ENCODE measurements at regions not wholly inside any gene's neighbourhood (a gene's known extent, or its start where the extent isn't known, plus 50 kb on each side); places are given as distances from the start of the nearest gene placed in this dataset.

DNA sequence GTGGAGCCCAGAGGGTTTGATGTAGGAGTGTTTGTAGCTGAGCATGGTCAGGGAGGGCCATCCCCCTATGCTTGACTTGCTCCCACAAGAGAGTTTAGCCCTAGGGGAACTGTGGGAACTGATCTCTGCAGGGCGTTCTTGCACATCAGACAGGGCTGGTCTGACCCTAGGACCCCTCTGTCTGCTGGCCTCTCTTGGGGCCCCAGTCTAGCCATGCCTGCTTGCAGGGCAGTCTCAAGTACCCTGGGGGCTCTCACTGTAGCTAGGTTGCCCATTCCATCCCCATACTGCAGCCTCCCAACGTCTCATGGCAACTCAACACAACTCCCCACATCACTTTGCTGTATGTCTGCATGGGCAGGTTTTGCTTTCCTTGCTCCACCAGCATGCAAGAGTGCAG is 1250.7 kb upstream of the B3GALT2 start:
- Histone ChIP-seq H3K4me2 (ENCODE audit: low read depth, low read length, poor library complexity, severe bottlenecking) (no peak overlapping the region), H4K20me1 (ENCODE audit: insufficient read depth, low read length, poor library complexity, severe bottlenecking) (no peaks in the 10 kb centered on the region), H3K9ac (ENCODE audit: low read depth, low read length, poor library complexity, severe bottlenecking) (no peak overlapping the region), H3F3A (ENCODE audit: low read depth) (no peaks in the 10 kb centered on the region), H3K79me2 (ENCODE audit: insufficient read depth, low read length) (no peaks in the 10 kb centered on the region), H3K27me3 (ENCODE audit: insufficient read depth, low read length, poor library complexity, severe bottlenecking) (no peaks in the 10 kb centered on the region), H3K9me3 (ENCODE audit: insufficient read depth, low read depth, low read length) (no peaks in the 10 kb centered on the region), H3K9me2 (replicated peaks; ENCODE audit: low read depth, low read length) (no peaks in the 10 kb centered on the region), H3K4me1 (ENCODE audit: insufficient read depth, low read length, poor library complexity, severe bottlenecking) (no peaks in the 10 kb centered on the region), H3K4me3 (ENCODE audit: low read length, poor library complexity, severe bottlenecking) (no peak overlapping the region), H2AFZ (ENCODE audit: low read length) (no peak overlapping the region), H3K36me3 (ENCODE audit: insufficient read depth, low read length) (no peaks in the 10 kb centered on the region)
- TF ChIP-seq EZH2phosphoT487 (IDR thresholded peaks at IDR 0.05; ENCODE audit: borderline replicate concordance), result no peak
- TF ChIP-seq, protein P1, sequence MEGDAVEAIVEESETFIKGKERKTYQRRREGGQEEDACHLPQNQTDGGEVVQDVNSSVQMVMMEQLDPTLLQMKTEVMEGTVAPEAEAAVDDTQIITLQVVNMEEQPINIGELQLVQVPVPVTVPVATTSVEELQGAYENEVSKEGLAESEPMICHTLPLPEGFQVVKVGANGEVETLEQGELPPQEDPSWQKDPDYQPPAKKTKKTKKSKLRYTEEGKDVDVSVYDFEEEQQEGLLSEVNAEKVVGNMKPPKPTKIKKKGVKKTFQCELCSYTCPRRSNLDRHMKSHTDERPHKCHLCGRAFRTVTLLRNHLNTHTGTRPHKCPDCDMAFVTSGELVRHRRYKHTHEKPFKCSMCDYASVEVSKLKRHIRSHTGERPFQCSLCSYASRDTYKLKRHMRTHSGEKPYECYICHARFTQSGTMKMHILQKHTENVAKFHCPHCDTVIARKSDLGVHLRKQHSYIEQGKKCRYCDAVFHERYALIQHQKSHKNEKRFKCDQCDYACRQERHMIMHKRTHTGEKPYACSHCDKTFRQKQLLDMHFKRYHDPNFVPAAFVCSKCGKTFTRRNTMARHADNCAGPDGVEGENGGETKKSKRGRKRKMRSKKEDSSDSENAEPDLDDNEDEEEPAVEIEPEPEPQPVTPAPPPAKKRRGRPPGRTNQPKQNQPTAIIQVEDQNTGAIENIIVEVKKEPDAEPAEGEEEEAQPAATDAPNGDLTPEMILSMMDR (conservative IDR thresholded peaks at IDR 0.05; ENCODE audit: low read length), result no peak

DNA sequence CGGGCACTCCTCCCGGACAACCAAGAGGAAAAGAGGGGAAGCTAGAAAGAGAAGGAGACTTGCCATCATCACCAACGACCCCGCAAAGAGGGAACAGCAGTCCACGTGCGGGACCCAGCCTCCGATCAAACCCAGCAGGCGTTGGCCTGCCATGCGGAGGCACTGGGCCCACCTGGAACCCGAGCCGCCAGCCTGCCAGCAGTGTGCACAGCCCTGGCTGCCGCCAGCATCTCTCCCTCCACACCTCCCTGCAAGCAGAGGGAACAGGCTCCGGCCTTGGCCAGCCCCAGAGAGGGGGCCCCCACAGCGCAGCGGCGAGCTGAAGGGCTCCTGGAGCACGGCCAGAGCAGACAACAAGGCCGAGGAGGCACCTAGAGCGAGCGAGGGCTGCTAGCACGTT is 1244.7 kb upstream of the B3GALT2 start:
- Histone ChIP-seq H3K4me3 (ENCODE audit: low read length, poor library complexity, severe bottlenecking) (no peak overlapping the region), H3K9me2 (replicated peaks; ENCODE audit: low read depth, low read length) (no peaks in the 10 kb centered on the region), H3K79me2 (ENCODE audit: insufficient read depth, low read length) (no peaks in the 10 kb centered on the region), H3K36me3 (ENCODE audit: insufficient read depth, low read length) (no peaks in the 10 kb centered on the region), H3F3A (ENCODE audit: low read depth) (no peaks in the 10 kb centered on the region), H3K9ac (ENCODE audit: low read depth, low read length, poor library complexity, severe bottlenecking) (no peak overlapping the region), H3K9me3 (ENCODE audit: insufficient read depth, low read depth, low read length) (no peaks in the 10 kb centered on the region), H3K27me3 (ENCODE audit: insufficient read depth, low read length, poor library complexity, severe bottlenecking) (no peaks in the 10 kb centered on the region), H4K20me1 (ENCODE audit: insufficient read depth, low read length, poor library complexity, severe bottlenecking) (no peaks in the 10 kb centered on the region), H2AFZ (ENCODE audit: low read length) (no peak overlapping the region), H3K4me1 (ENCODE audit: insufficient read depth, low read length, poor library complexity, severe bottlenecking) (no peaks in the 10 kb centered on the region), H3K4me2 (ENCODE audit: low read depth, low read length, poor library complexity, severe bottlenecking) (no peak overlapping the region)
- no peak for TF ChIP-seq EZH2phosphoT487 (IDR thresholded peaks at IDR 0.05; ENCODE audit: borderline replicate concordance)
- TF ChIP-seq, protein P1 (conservative IDR thresholded peaks at IDR 0.05; ENCODE audit: low read length), result no peak

DNA sequence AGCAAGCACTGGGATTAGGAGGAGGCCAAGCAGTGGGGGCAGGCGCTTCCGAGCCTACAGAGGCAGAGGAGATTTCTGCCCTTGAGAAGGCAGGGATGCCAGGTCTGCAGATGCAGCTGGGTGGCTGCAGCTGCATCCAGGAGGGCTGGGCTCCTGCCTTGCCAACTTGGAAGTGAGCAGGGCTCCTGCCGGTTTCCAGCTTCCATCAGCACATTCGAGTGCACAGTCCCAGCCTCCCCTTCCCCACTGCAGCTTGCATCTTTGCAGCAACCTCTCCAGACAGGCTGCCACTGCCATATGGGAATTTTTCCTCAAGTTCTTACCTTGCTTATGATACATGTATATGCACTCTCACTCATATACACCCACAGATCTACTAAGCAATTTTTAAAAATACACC is 1234.3 kb upstream of the B3GALT2 start:
- no peak overlapping the region for H3K9ac ChIP-seq (ENCODE audit: low read depth, low read length, poor library complexity, severe bottlenecking)
- no peaks in the 10 kb centered on the region for H3F3A ChIP-seq (ENCODE audit: low read depth)
- no peaks in the 10 kb centered on the region for H3K9me2 ChIP-seq (replicated peaks; ENCODE audit: low read depth, low read length)

More for the DNA sequence above, 1234.3 kb upstream of the B3GALT2 start:
- peaks cover 10% of the 10 kb centered on the region; the same call in 1 of the 2 replicates for H3K9me3 ChIP-seq (ENCODE audit: insufficient read depth, low read depth, low read length)
- H3K27me3 ChIP-seq (ENCODE audit: insufficient read depth, low read length, poor library complexity, severe bottlenecking), result no peaks in the 10 kb centered on the region
- H3K4me3 ChIP-seq (ENCODE audit: low read length, poor library complexity, severe bottlenecking), result no peak overlapping the region
- no peak overlapping the region for H3K4me2 ChIP-seq (ENCODE audit: low read depth, low read length, poor library complexity, severe bottlenecking)
- H3K36me3 ChIP-seq (ENCODE audit: insufficient read depth, low read length), result no peaks in the 10 kb centered on the region
- H3K79me2 ChIP-seq (ENCODE audit: insufficient read depth, low read length), result no peaks in the 10 kb centered on the region
- H2AFZ ChIP-seq (ENCODE audit: low read length), result no peak overlapping the region
- H4K20me1 ChIP-seq (ENCODE audit: insufficient read depth, low read length, poor library complexity, severe bottlenecking), result no peaks in the 10 kb centered on the region
- no peak for TF ChIP-seq EZH2phosphoT487 (IDR thresholded peaks at IDR 0.05; ENCODE audit: borderline replicate concordance)
- TF ChIP-seq, protein P1 (conservative IDR thresholded peaks at IDR 0.05; ENCODE audit: low read length), result no peak
- no peaks in the 10 kb centered on the region for H3K4me1 ChIP-seq (ENCODE audit: insufficient read depth, low read length, poor library complexity, severe bottlenecking)

Measured in Loucy (cell line).